Keratinocyte (primary cell): ENCODE measurements at regions not wholly inside any gene's neighbourhood (a gene's known extent, or its start where the extent isn't known, plus 50 kb on each side); places are given as distances from the start of the nearest gene placed in this dataset.

ENCODE experiments used
- DNase-seq: peaks from one replicate; pipeline ENCODE4 v3.0.0-alpha.2; 2011; ENCODE audit warnings: low read depth, missing footprints, low spot score
- FAIRE-seq: peaks from 2 replicates; lab custom pipeline; 2011; peaks lifted over from hg19 to GRCh38; lab: Jason Lieb, UNC
- H2AFZ ChIP-seq: 2 replicates; pipeline ENCODE4 v1.6.0; 2012; ENCODE audit warnings: low read length, control low read depth, inconsistent platforms; ENCODE audit not compliant: control insufficient read depth
- H3K27ac ChIP-seq: 2 replicates; pipeline ENCODE4 v1.5.1; 2011; ENCODE audit warnings: low read length; ENCODE audit not compliant: control insufficient read depth, insufficient read depth
- H3K27me3 ChIP-seq: 3 replicates; pipeline ENCODE4 v1.6.0; 2011; ENCODE audit warnings: low read length; ENCODE audit not compliant: control insufficient read depth, insufficient read depth; ENCODE audit errors: extremely low read depth
- H3K36me3 ChIP-seq, 2 experiments: 2 replicates in 1 of 2; 3 replicates in 1 of 2; pipeline ENCODE4 v1.5.1; 2011; ENCODE audit warnings: low read length in 2 of 2, mild to moderate bottlenecking in 1 of 2; ENCODE audit not compliant: control insufficient read depth in 2 of 2, insufficient read depth in 2 of 2; ENCODE audit errors: extremely low read depth in 1 of 2
- H3K4me1 ChIP-seq: 3 replicates; pipeline ENCODE4 v1.5.1; 2011; ENCODE audit warnings: low read length; ENCODE audit not compliant: control insufficient read depth, insufficient read depth; ENCODE audit errors: extremely low read depth
- H3K4me2 ChIP-seq: 3 replicates; pipeline ENCODE4 v1.6.0; 2011; ENCODE audit warnings: low read depth, low read length; ENCODE audit not compliant: control insufficient read depth, insufficient read depth; ENCODE audit errors: extremely low read depth
- H3K4me3 ChIP-seq, 3 experiments: fragments of 200-600 bp in 1 of 3; sonication (generic) in 1 of 3; 2 replicates in 2 of 3; 3 replicates in 1 of 3; pipeline ENCODE4 v1.5.1; 2011 to 2016; ENCODE audit warnings: low read length in 3 of 3, mild to moderate bottlenecking in 3 of 3, control low read depth in 2 of 3, inconsistent platforms in 1 of 3, low read depth in 1 of 3, mixed read lengths in 1 of 3, mixed run types in 1 of 3, moderate library complexity in 1 of 3; ENCODE audit not compliant: control insufficient read depth in 2 of 3, insufficient read depth in 2 of 3; ENCODE audit errors: extremely low read depth in 1 of 3
- H3K79me2 ChIP-seq: 2 replicates; pipeline ENCODE4 v1.6.0; 2012; ENCODE audit warnings: low read length; ENCODE audit not compliant: control insufficient read depth, insufficient read depth
- H3K9ac ChIP-seq: 3 replicates; pipeline ENCODE4 v1.6.0; 2011; ENCODE audit warnings: low read length; ENCODE audit not compliant: control insufficient read depth, insufficient read depth; ENCODE audit errors: extremely low read depth
- H3K9me1 ChIP-seq: 3 replicates; pipeline ENCODE4 v1.6.0; 2011; ENCODE audit warnings: low read length; ENCODE audit not compliant: control insufficient read depth, insufficient read depth; ENCODE audit errors: extremely low read depth
- H3K9me3 ChIP-seq: 2 replicates; pipeline ENCODE4 v1.5.1; 2012; ENCODE audit warnings: low read depth, low read length; ENCODE audit not compliant: control insufficient read depth
- H4K20me1 ChIP-seq: 3 replicates; pipeline ENCODE4 v1.6.0; 2011; ENCODE audit warnings: low read length; ENCODE audit not compliant: control insufficient read depth, insufficient read depth; ENCODE audit errors: extremely low read depth
- EZH2 ChIP-seq: IDR thresholded peaks from one replicate; pipeline ENCODE4 v1.6.1; 2012; ENCODE audit warnings: inconsistent platforms, mild to moderate bottlenecking, low read length, moderate library complexity
- dilution Hi-C: fragments of 300-500 bp; cut with MboI; formaldehyde crosslinking; loops from one replicate; pipeline ENCODE4 v1.7.0; 2020; ENCODE audit warnings: low sequenced_read_pairs; ENCODE audit not compliant: extremely low pct_ligation_motif_present
- TF ChIP-seq, protein P1 (sequence below), 3 experiments: IDR thresholded peaks in 1 of 3; conservative IDR thresholded peaks in 1 of 3; optimal IDR thresholded peaks in 1 of 3; 2 replicates in 2 of 3; 3 replicates in 1 of 3; pipeline versions ENCODE3 to v1.5.1; 2011; ENCODE audit warnings: low read length in 3 of 3, mild to moderate bottlenecking in 3 of 3, moderate library complexity in 2 of 3, control low read depth in 1 of 3, inconsistent platforms in 1 of 3; ENCODE audit not compliant: insufficient read depth in 2 of 3; ENCODE audit errors: extremely low read depth in 1 of 3

DNA sequence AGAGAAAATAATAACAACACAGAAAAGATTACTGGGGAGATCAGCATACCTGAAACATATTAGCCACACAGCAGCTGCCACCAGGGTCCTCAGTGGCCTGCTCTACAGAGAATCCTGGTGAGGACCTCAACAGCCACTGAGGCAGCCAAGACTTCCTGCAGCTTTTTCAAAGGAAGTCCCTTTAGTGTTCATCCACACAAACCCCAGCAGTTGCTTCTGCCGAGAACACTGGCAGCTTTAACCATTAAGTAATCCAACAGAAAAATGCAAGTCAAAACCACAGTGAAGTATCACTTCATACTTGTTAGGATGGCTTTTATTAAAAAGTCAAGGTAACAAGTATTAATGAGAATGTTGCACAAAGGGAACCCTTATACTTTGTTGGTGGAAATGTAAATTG, 542.0 kb upstream of the GCFC2 start:
- Histone ChIP-seq H3K79me2 (no peaks in the 10 kb centered on the region), H3K27ac (no peak overlapping the region), H3K36me3 (no peaks in the 10 kb centered on the region), H3K4me2 (no peak overlapping the region), H3K4me1 (no peaks in the 10 kb centered on the region), H4K20me1 (no peaks in the 10 kb centered on the region), H3K4me3 (no peak overlapping the region), H3K9ac (no peak overlapping the region), H3K9me1 (no peaks in the 10 kb centered on the region), H3K27me3 (no peaks in the 10 kb centered on the region), H3K9me3 (no peaks in the 10 kb centered on the region), H2AFZ (no peak overlapping the region)
- FAIRE-seq (no peak), DNase-seq (no peak)
- dilution Hi-C loops = no loop called here
- TF ChIP-seq, protein P1, sequence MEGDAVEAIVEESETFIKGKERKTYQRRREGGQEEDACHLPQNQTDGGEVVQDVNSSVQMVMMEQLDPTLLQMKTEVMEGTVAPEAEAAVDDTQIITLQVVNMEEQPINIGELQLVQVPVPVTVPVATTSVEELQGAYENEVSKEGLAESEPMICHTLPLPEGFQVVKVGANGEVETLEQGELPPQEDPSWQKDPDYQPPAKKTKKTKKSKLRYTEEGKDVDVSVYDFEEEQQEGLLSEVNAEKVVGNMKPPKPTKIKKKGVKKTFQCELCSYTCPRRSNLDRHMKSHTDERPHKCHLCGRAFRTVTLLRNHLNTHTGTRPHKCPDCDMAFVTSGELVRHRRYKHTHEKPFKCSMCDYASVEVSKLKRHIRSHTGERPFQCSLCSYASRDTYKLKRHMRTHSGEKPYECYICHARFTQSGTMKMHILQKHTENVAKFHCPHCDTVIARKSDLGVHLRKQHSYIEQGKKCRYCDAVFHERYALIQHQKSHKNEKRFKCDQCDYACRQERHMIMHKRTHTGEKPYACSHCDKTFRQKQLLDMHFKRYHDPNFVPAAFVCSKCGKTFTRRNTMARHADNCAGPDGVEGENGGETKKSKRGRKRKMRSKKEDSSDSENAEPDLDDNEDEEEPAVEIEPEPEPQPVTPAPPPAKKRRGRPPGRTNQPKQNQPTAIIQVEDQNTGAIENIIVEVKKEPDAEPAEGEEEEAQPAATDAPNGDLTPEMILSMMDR (optimal IDR thresholded peaks at IDR 0.05 in 1 of 3, IDR thresholded peaks at IDR 0.05 in 1 of 3, conservative IDR thresholded peaks at IDR 0.05 in 1 of 3; ENCODE audit: extremely low read depth in 1 of 3, insufficient read depth in 2 of 3, low read length in 3 of 3) = no peak
- TF ChIP-seq EZH2 = no peak

DNA sequence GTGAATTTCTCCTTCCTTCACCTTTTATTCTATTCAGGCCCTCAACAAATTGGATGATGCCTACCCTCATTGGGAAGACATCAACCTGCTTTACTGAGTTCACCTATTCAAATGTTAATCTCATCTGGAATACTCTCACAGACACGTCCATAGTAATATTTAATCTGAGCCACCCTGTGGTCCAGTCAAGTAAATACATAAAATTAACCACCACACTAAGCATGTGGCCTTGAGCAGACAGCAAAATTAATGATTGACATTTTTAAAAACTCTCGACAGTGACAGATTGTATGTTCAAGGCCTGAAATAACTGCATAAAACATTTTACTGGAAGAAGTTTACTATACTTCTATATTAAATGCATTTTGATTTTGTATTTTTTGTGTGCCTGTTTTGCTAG, 540.6 kb upstream of the GCFC2 start:
- Histone ChIP-seq H3K9ac (no peak overlapping the region), H3K4me1 (no peaks in the 10 kb centered on the region), H3K79me2 (no peaks in the 10 kb centered on the region), H3K36me3 (no peaks in the 10 kb centered on the region), H3K9me3 (no peaks in the 10 kb centered on the region), H3K27ac (no peak overlapping the region), H4K20me1 (no peaks in the 10 kb centered on the region), H3K27me3 (no peaks in the 10 kb centered on the region), H3K9me1 (no peaks in the 10 kb centered on the region), H3K4me3 (no peak overlapping the region), H2AFZ (no peak overlapping the region), H3K4me2 (no peak overlapping the region)
- DNase-seq (no peak), FAIRE-seq (no peak)
- TF ChIP-seq EZH2 = no peak
- TF ChIP-seq, protein P1 (optimal IDR thresholded peaks at IDR 0.05 in 1 of 3, IDR thresholded peaks at IDR 0.05 in 1 of 3, conservative IDR thresholded peaks at IDR 0.05 in 1 of 3; ENCODE audit: extremely low read depth in 1 of 3, insufficient read depth in 2 of 3, low read length in 3 of 3) = no peak
- dilution Hi-C loops = no loop called here
